Endothelial cell (in vitro differentiated cells): ENCODE measurements at regions not wholly inside any gene's neighbourhood (a gene's known extent, or its start where the extent isn't known, plus 50 kb on each side); places are given as distances from the start of the nearest gene placed in this dataset.

Experiments used
- DNase-seq: peaks from one replicate; pipeline ENCODE4 v3.0.0; 2021; ENCODE audit warnings: low spot score
- H3K27ac Mint-ChIP-seq: one replicate; pipeline ENCODE4 v1.8.0; 2021; ENCODE audit warnings: mixed read lengths, inconsistent platforms; ENCODE audit not compliant: unreplicated experiment
- H3K27me3 Mint-ChIP-seq: one replicate; pipeline ENCODE4 v1.8.0; 2021; ENCODE audit warnings: mild to moderate bottlenecking, moderate library complexity, mixed read lengths, inconsistent platforms; ENCODE audit not compliant: unreplicated experiment
- H3K36me3 Mint-ChIP-seq: one replicate; pipeline ENCODE4 v1.8.0; 2021; ENCODE audit warnings: mild to moderate bottlenecking, low read depth, mixed read lengths, inconsistent platforms; ENCODE audit not compliant: unreplicated experiment
- H3K4me1 Mint-ChIP-seq: one replicate; pipeline ENCODE4 v1.8.0; 2021; ENCODE audit warnings: mild to moderate bottlenecking, mixed read lengths, inconsistent platforms; ENCODE audit not compliant: unreplicated experiment
- H3K4me3 Mint-ChIP-seq: one replicate; pipeline ENCODE4 v1.8.0; 2021; ENCODE audit warnings: mild to moderate bottlenecking, mixed read lengths, inconsistent platforms; ENCODE audit not compliant: unreplicated experiment
- H3K9me3 Mint-ChIP-seq: one replicate; pipeline ENCODE4 v1.8.0; 2021; ENCODE audit warnings: mixed read lengths, inconsistent platforms; ENCODE audit not compliant: unreplicated experiment
- TF ChIP-seq, protein P1 (sequence below): fragments of 200-600 bp; sonication (generic); IDR thresholded peaks from one replicate; pipeline ENCODE4 v1.5.0; 2021; ENCODE audit warnings: antibody characterized with exemption; ENCODE audit not compliant: unreplicated experiment

DNA sequence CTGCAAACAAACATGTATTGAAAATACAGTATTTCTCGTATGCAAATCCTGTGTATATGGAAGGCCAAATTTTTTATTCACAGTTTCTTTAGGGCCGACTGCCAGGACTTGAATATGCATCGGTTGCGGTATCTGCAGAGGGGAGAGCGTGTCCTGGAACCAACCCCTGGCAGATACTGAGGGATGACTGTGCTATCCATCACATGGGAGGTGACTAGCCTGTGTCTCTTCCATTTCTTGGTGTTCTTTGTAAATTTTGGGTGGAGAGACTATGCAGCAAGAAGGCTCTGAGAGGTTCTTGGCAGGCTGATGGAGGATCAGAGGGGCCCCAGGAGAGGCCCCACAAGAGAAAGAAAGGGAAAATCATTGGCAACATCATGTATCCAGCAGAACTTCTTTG lies 384.3 kb downstream of the YTHDC2 start:
- H3K9me3 Mint-ChIP-seq: no peaks in the 10 kb centered on the region
- peaks cover 2% of the 10 kb centered on the region for H3K4me1 Mint-ChIP-seq
- TF ChIP-seq, protein P1, sequence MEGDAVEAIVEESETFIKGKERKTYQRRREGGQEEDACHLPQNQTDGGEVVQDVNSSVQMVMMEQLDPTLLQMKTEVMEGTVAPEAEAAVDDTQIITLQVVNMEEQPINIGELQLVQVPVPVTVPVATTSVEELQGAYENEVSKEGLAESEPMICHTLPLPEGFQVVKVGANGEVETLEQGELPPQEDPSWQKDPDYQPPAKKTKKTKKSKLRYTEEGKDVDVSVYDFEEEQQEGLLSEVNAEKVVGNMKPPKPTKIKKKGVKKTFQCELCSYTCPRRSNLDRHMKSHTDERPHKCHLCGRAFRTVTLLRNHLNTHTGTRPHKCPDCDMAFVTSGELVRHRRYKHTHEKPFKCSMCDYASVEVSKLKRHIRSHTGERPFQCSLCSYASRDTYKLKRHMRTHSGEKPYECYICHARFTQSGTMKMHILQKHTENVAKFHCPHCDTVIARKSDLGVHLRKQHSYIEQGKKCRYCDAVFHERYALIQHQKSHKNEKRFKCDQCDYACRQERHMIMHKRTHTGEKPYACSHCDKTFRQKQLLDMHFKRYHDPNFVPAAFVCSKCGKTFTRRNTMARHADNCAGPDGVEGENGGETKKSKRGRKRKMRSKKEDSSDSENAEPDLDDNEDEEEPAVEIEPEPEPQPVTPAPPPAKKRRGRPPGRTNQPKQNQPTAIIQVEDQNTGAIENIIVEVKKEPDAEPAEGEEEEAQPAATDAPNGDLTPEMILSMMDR: no peak
- no peak for DNase-seq
- no peak overlapping the region for H3K27ac Mint-ChIP-seq
- H3K36me3 Mint-ChIP-seq: no peaks in the 10 kb centered on the region
- H3K4me3 Mint-ChIP-seq: no peak overlapping the region
- no peaks in the 10 kb centered on the region for H3K27me3 Mint-ChIP-seq

DNA sequence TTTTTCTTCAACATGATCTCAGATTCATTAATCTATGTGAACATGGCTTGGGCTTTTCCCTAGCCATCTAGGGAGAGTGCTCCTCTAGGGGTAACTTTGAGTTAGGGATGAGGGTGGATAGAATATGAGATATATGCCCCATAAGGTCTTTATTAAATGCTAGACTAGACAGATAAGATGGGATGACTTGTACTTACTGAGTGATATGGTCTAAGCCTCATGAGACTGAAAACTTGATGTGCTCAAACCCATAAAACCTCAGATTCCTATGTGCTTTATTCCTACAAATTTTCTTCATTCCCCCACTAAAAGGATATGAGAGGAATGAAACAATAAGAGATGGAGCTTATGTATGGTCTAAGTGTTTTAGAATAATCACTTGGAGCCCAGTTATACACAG lies 386.6 kb downstream of the YTHDC2 start:
- H3K4me1 Mint-ChIP-seq: peaks cover 2% of the 10 kb centered on the region
- H3K27ac Mint-ChIP-seq: no peak overlapping the region
- no peaks in the 10 kb centered on the region for H3K9me3 Mint-ChIP-seq
- DNase-seq: no peak
- H3K36me3 Mint-ChIP-seq: no peaks in the 10 kb centered on the region
- TF ChIP-seq, protein P1: no peak
- H3K4me3 Mint-ChIP-seq: no peak overlapping the region
- no peaks in the 10 kb centered on the region for H3K27me3 Mint-ChIP-seq

DNA sequence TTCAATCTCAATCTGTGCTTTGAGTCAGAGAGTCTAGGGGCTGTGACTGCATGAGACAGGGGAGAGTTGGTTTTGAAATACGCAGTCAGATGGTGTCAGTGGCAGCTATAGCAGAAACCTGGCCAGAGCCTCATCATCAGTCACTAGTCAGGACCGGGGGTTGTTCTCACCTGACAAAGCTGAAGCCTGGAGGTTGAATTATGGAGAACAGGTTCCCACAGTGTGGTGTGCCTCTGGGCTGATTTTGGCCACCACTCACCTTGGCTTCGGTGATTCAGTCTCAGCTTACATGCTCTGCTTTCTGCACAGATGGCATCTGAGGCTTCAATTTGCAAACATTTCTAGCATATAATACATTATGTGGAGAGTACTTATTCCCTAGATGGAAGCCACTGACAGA lies 387.3 kb downstream of the YTHDC2 start:
- TF ChIP-seq, protein P1: no peak
- no peaks in the 10 kb centered on the region for H3K9me3 Mint-ChIP-seq
- no peak overlapping the region for H3K27ac Mint-ChIP-seq
- no peaks in the 10 kb centered on the region for H3K27me3 Mint-ChIP-seq
- DNase-seq: no peak
- no peaks in the 10 kb centered on the region for H3K36me3 Mint-ChIP-seq
- no peaks in the 10 kb centered on the region for H3K4me1 Mint-ChIP-seq
- H3K4me3 Mint-ChIP-seq: no peak overlapping the region

DNA sequence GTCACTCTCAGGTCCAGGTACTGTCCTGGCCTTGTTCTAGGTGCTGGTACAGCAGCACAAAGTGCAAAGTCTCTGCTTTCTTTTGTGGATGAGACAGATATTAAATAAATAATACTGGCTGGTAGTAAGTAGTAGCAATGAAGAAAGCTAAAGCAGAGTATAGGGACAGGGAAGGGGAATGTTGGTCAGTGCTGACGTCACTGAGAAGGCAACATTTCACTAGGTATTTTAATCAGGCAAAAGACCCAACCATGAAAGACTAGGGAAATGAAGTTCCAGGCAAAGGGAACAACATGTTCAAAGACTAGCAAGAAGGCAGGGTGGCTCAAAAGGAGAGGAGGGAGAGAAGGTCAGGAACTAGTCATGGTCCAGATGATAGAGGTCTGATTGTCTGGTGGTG lies 388.2 kb downstream of the YTHDC2 start:
- Mint-ChIP-seq H3K9me3 (no peaks in the 10 kb centered on the region), H3K27ac (no peak overlapping the region), H3K36me3 (no peaks in the 10 kb centered on the region), H3K4me1 (no peaks in the 10 kb centered on the region), H3K4me3 (no peak overlapping the region), H3K27me3 (no peaks in the 10 kb centered on the region)
- TF ChIP-seq, protein P1: no peak
- no peak for DNase-seq

DNA sequence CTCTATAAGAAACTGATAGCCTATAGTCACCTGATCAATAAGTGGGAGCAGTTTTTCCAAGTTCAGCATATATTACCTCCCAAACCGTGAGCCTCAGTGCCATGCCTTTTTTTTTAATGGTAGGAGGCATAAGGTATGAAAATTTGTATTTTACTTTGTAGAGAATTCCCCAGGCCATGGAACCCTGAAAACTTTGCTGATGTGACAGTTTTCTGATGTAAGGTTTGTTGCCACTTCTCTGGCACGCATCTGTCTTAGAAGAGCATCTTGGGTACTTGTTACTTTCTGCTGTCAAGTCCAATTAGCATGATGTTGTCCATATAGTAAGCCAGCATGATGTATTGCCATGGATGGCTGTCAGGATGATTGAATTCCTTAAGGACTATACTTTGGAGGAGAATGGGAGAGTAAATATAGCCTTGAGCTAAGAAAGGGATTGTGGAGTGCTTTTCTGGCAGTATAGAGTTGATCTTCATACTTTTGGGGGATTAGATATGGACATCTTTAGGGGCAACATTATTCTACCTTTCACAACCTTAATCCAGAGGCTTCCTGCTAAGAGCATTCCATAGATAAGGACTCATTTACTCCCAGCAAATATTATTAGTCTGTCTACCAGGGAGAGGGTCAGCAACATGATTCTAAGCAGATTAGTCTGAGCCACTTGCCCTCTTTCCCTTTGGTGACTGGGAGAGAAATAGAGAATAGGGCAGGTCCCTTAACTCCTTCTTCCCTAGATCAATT lies 389.6 kb downstream of the YTHDC2 start:
- Mint-ChIP-seq H3K27ac (no peak overlapping the region), H3K27me3 (no peaks in the 10 kb centered on the region), H3K36me3 (no peaks in the 10 kb centered on the region), H3K9me3 (no peaks in the 10 kb centered on the region), H3K4me3 (no peak overlapping the region), H3K4me1 (no peaks in the 10 kb centered on the region)
- DNase-seq: no peak
- TF ChIP-seq, protein P1: no peak
